H1 (cell line): ENCODE measurements at regions not wholly inside any gene's neighbourhood (a gene's known extent, or its start where the extent isn't known, plus 50 kb on each side); places are given as distances from the start of the nearest gene placed in this dataset.

Source experiments
- CTCF ChIA-PET: fragments of 300-600 bp; sonication (Branson Sonifier 250); formaldehyde crosslinking; loops from one replicate; lab custom pipeline; 2021; ENCODE audit not compliant: partially characterized antibody; lab: Charles Lee
- POLR2A ChIA-PET: fragments of 300-600 bp; sonication (Branson Sonifier 250); formaldehyde crosslinking; loops from one replicate; lab custom pipeline; 2021; ENCODE audit warnings: inconsistent platforms; ENCODE audit not compliant: partially characterized antibody; lab: Charles Lee
- DNase-seq, 2 experiments: peaks; one replicate each; pipeline versions ENCODE4 v3.0.0 to v3.0.0-alpha.2; 2010 to 2022; ENCODE audit warnings: low spot score in 2 of 2, low read depth in 1 of 2, mixed read lengths in 1 of 2
- FAIRE-seq: peaks from 2 replicates; lab custom pipeline; 2011; peaks lifted over from hg19 to GRCh38; lab: Jason Lieb, UNC
- H2AFZ ChIP-seq: 2 replicates; pipeline ENCODE4 v1.8.1; 2012; ENCODE audit warnings: low read length, inconsistent platforms
- H2AK5ac ChIP-seq: 2 replicates; pipeline ENCODE4 v1.6.1; 2013; ENCODE audit warnings: low read depth, low read length
- H2BK120ac ChIP-seq: replicated peaks from 2 replicates; pipeline ENCODE3; 2013; ENCODE audit warnings: low read depth, low read length, inconsistent platforms
- H2BK12ac ChIP-seq: 2 replicates; pipeline ENCODE4 v1.6.1; 2013; ENCODE audit warnings: low read depth, low read length
- H2BK15ac ChIP-seq: 2 replicates; pipeline ENCODE4 v1.6.1; 2013; ENCODE audit warnings: low read length
- H2BK20ac ChIP-seq: 2 replicates; pipeline ENCODE4 v1.6.1; 2013; ENCODE audit warnings: low read length
- H2BK5ac ChIP-seq: 2 replicates; pipeline ENCODE4 v1.6.1; 2013; ENCODE audit warnings: low read depth, low read length
- H3K14ac ChIP-seq: 2 replicates; pipeline ENCODE4 v1.6.1; 2013; ENCODE audit warnings: inconsistent platforms; ENCODE audit not compliant: insufficient read length
- H3K18ac ChIP-seq: 2 replicates; pipeline ENCODE4 v1.6.1; 2013; ENCODE audit warnings: low read length; ENCODE audit errors: extremely low read depth
- H3K23ac ChIP-seq: 2 replicates; pipeline ENCODE4 v1.6.1; 2013; ENCODE audit warnings: inconsistent platforms; ENCODE audit not compliant: insufficient read length
- H3K23me2 ChIP-seq: 2 replicates; pipeline ENCODE4 v1.6.1; 2013; ENCODE audit warnings: low read depth, low read length
- H3K27ac ChIP-seq: 2 replicates; pipeline ENCODE4 v1.6.1; 2011; ENCODE audit warnings: low read depth, low read length, inconsistent platforms
- H3K27me3 ChIP-seq, 4 experiments: replicated peaks in 1 of 4; 1 replicate in 1 of 4; 2 replicates in 3 of 4; pipeline versions ENCODE4 v1.6.1 to v1.8.1; 2011 to 2013; ENCODE audit warnings: low read length in 3 of 4, mild to moderate bottlenecking in 3 of 4, inconsistent platforms in 2 of 4, mixed read lengths in 2 of 4, moderate library complexity in 1 of 4; ENCODE audit not compliant: control insufficient read depth in 3 of 4, insufficient read depth in 3 of 4; ENCODE audit errors: extremely low read depth in 1 of 4
- H3K36me3 ChIP-seq, 4 experiments: 2 replicates each; pipeline versions ENCODE4 v1.6.1 to v1.8.1; 2011 to 2013; ENCODE audit warnings: mild to moderate bottlenecking in 4 of 4, low read length in 3 of 4, moderate library complexity in 2 of 4, control low read depth in 1 of 4, inconsistent platforms in 1 of 4; ENCODE audit not compliant: insufficient read depth in 4 of 4, control insufficient read depth in 2 of 4
- H3K4ac ChIP-seq: replicated peaks from 2 replicates; pipeline ENCODE3; 2013; ENCODE audit warnings: low read length, low read depth, mixed read lengths, inconsistent platforms; ENCODE audit not compliant: insufficient read length
- H3K4me1 ChIP-seq, 4 experiments: replicated peaks in 1 of 4; 1 replicate in 1 of 4; 2 replicates in 3 of 4; pipeline versions ENCODE4 v1.6.1 to v1.8.1; 2011 to 2013; ENCODE audit warnings: low read length in 3 of 4, inconsistent platforms in 2 of 4, mixed read lengths in 1 of 4; ENCODE audit not compliant: insufficient read depth in 4 of 4, control insufficient read depth in 3 of 4
- H3K4me2 ChIP-seq, 2 experiments: 2 replicates each; pipeline versions ENCODE4 v1.6.1 to v1.8.1; 2011 to 2013; ENCODE audit warnings: low read depth in 2 of 2, low read length in 2 of 2, control low read depth in 1 of 2, inconsistent platforms in 1 of 2, mild to moderate bottlenecking in 1 of 2; ENCODE audit not compliant: insufficient read depth in 1 of 2
- H3K4me3 ChIP-seq, 4 experiments: fragments of 200-600, 300-600 bp in 1 of 4; sonication (generic), shearing (Covaris generic), sonication (Bioruptor Twin) in 1 of 4; 2 replicates each; pipeline versions ENCODE4 v1.5.1 to v1.8.1; 2011 to 2016; ENCODE audit warnings: low read length in 4 of 4, low read depth in 3 of 4, control low read depth in 2 of 4, inconsistent platforms in 2 of 4, mild to moderate bottlenecking in 2 of 4, mixed read lengths in 1 of 4, moderate library complexity in 1 of 4; ENCODE audit not compliant: insufficient read depth in 2 of 4; ENCODE audit errors: extremely low read depth in 1 of 4
- H3K56ac ChIP-seq: replicated peaks from 2 replicates; pipeline ENCODE3; 2013; ENCODE audit warnings: low read depth, mild to moderate bottlenecking, mixed read lengths, low read length, inconsistent platforms; ENCODE audit not compliant: insufficient read length
- H3K79me1 ChIP-seq: 2 replicates; pipeline ENCODE4 v1.6.1; 2013; ENCODE audit warnings: low read depth, low read length, control low read depth
- H3K79me2 ChIP-seq, 2 experiments: 2 replicates each; pipeline versions ENCODE4 v1.6.1 to v1.8.1; 2012 to 2013; ENCODE audit warnings: low read length in 2 of 2, mild to moderate bottlenecking in 2 of 2, inconsistent platforms in 1 of 2; ENCODE audit not compliant: insufficient read depth in 2 of 2, control insufficient read depth in 1 of 2
- H3K9ac ChIP-seq, 4 experiments: replicated peaks in 1 of 4; 1 replicate in 1 of 4; 2 replicates in 3 of 4; pipeline versions ENCODE4 v1.6.1 to v1.8.1; 2011 to 2013; ENCODE audit warnings: low read depth in 3 of 4, low read length in 3 of 4, control low read depth in 2 of 4, mild to moderate bottlenecking in 2 of 4, moderate library complexity in 2 of 4, inconsistent platforms in 1 of 4; ENCODE audit errors: extremely low read depth in 1 of 4
- H3K9me3 ChIP-seq, 2 experiments: 2 replicates each; pipeline versions ENCODE4 v1.6.1 to v1.8.1; 2012 to 2013; ENCODE audit warnings: mild to moderate bottlenecking in 2 of 2, moderate library complexity in 2 of 2, control low read depth in 1 of 2, inconsistent platforms in 1 of 2, low read depth in 1 of 2, low read length in 1 of 2, mixed read lengths in 1 of 2; ENCODE audit not compliant: insufficient read depth in 2 of 2
- H4K20me1 ChIP-seq, 2 experiments: replicated peaks in 1 of 2; 2 replicates each; pipeline versions ENCODE3 to v1.8.1; 2011 to 2013; ENCODE audit warnings: inconsistent platforms in 2 of 2, low read length in 2 of 2, mild to moderate bottlenecking in 1 of 2; ENCODE audit not compliant: insufficient read depth in 2 of 2, control insufficient read depth in 1 of 2
- H4K5ac ChIP-seq: 2 replicates; pipeline ENCODE4 v1.6.1; 2013; ENCODE audit warnings: low read length, low read depth, mixed read lengths, inconsistent platforms; ENCODE audit not compliant: insufficient read length
- H4K8ac ChIP-seq: 2 replicates; pipeline ENCODE4 v1.8.0; 2013; ENCODE audit warnings: mild to moderate bottlenecking, moderate library complexity, low read length, inconsistent platforms; ENCODE audit not compliant: insufficient read depth; ENCODE audit errors: extremely low read depth
- H4K91ac ChIP-seq: replicated peaks from 2 replicates; pipeline ENCODE3; 2013; ENCODE audit warnings: low read length, mixed read lengths, inconsistent platforms; ENCODE audit not compliant: insufficient read length
- ATF2 ChIP-seq: IDR thresholded peaks from 2 replicates; pipeline ENCODE4 v1.6.1; 2012; ENCODE audit warnings: low read length, inconsistent platforms
- CBX5 ChIP-seq: fragments of 300-800, 300-1000 bp; sonication (generic); IDR thresholded peaks from 2 replicates; pipeline ENCODE4 v1.7.1; 2016; ENCODE audit warnings: antibody characterized with exemption, low read length, low read depth
- CHD1 ChIP-seq: IDR thresholded peaks from 2 replicates; pipeline ENCODE4 v1.6.1; 2012; ENCODE audit warnings: low read depth, low read length, improper control_type of control experiment
- EZH2 ChIP-seq: fragments of 200-600 bp; sonication (generic); IDR thresholded peaks from 2 replicates; pipeline ENCODE4 v1.7.1; 2012; ENCODE audit warnings: low read depth, mild to moderate bottlenecking, moderate library complexity, low read length, inconsistent platforms; ENCODE audit not compliant: severe bottlenecking
- HDAC6 ChIP-seq: IDR thresholded peaks from one replicate; pipeline ENCODE4 v1.7.1; 2012; ENCODE audit warnings: low read depth, mild to moderate bottlenecking, inconsistent platforms, low read length, moderate library complexity
- KDM5A ChIP-seq: fragments of 200-600 bp; IDR thresholded peaks from 2 replicates; pipeline ENCODE4 v1.7.1; 2012; ENCODE audit warnings: mild to moderate bottlenecking, low read length, inconsistent platforms, mixed read lengths
- MAX ChIP-seq: IDR thresholded peaks from 2 replicates; pipeline ENCODE4 v1.6.1; 2012; ENCODE audit warnings: inconsistent platforms
- RNF2 ChIP-seq: fragments of 200-900, 300-1000 bp; sonication (generic); IDR thresholded peaks from 2 replicates; pipeline ENCODE4 v1.7.1; 2016; ENCODE audit warnings: borderline replicate concordance, low read depth, mild to moderate bottlenecking, antibody characterized with exemption, low read length; ENCODE audit not compliant: poor library complexity, severe bottlenecking; ENCODE audit errors: missing control alignments
- SAP30 ChIP-seq: fragments of 300-600 bp; sonication (generic); IDR thresholded peaks from 2 replicates; pipeline ENCODE4 v1.7.1; 2012; ENCODE audit warnings: low read length, moderate library complexity, mild to moderate bottlenecking, inconsistent platforms; ENCODE audit not compliant: insufficient read depth, insufficient replicate concordance
- WGBS, 2 experiments: shearing (Covaris generic) in 1 of 2; methylation state at CpG; one replicate each; pipeline versions ENCODE4 v1.1.6 to v1.1.7; 2013 to 2015; ENCODE audit warnings: low lambda C conversion rate in 2 of 2, mixed read lengths in 2 of 2, inconsistent platforms in 1 of 2, low coverage in 1 of 2, missing lambda C conversion rate in 1 of 2; ENCODE audit not compliant: insufficient replicate concordance in 2 of 2, insufficient coverage in 1 of 2, insufficient read length in 1 of 2; ENCODE audit errors: extremely low coverage in 1 of 2, missing lambda C conversion rate in 1 of 2; 5-methylcytosine and 5-hydroxymethylcytosine counted together

GRCh38 chr10:130545697-130546096 lies 409.5 kb downstream of the GLRX3 start:
- no peak overlapping the region for H3K27ac ChIP-seq
- H3K79me2 ChIP-seq = no peaks in the 10 kb centered on the region
- no peak overlapping the region for H4K91ac ChIP-seq
- H3K18ac ChIP-seq = no peak overlapping the region
- no peak overlapping the region for H3K4me2 ChIP-seq
- no peak overlapping the region for H3K23ac ChIP-seq
- H4K8ac ChIP-seq = no peak overlapping the region
- no peaks in the 10 kb centered on the region for H3K36me3 ChIP-seq
- no peak overlapping the region for H2BK5ac ChIP-seq
- no peak overlapping the region for H3K56ac ChIP-seq
- 80% methylated on average over 8 of the region's 8 CpGs; no CpG with 5 or more reads in 1 of the 2 experiments for WGBS, 2 experiments
- H3K4me3 ChIP-seq = no peak overlapping the region
- H3K9me3 ChIP-seq = no peaks in the 10 kb centered on the region
- H3K14ac ChIP-seq = no peak overlapping the region
- no peak overlapping the region for H2BK20ac ChIP-seq
- no peaks in the 10 kb centered on the region for H4K20me1 ChIP-seq
- no peak for FAIRE-seq
- H3K4ac ChIP-seq = no peak overlapping the region
- no peak overlapping the region for H2BK15ac ChIP-seq
- H4K5ac ChIP-seq = no peak overlapping the region
- peaks cover 0 to 5% (median 1%) of the 10 kb centered on the region in 4 experiments; a peak in 2 of 7 replicates for H3K4me1 ChIP-seq
- DNase-seq = no peak
- no peak overlapping the region for H2BK12ac ChIP-seq
- H3K27me3 ChIP-seq = no peaks in the 10 kb centered on the region
- no peak overlapping the region for H2AK5ac ChIP-seq
- H3K9ac ChIP-seq = no peak overlapping the region
- H3K79me1 ChIP-seq = no peaks in the 10 kb centered on the region
- ChIA-PET CTCF (interaction anchor here (0.9 kb wide), 1 partner anchor 73 kb away, joined by 3 read pairs; no protein-coding TSS in a partner anchor), POLR2A (no interaction called here)
- no peak overlapping the region for H2AFZ ChIP-seq
- H3K23me2 ChIP-seq = no peaks in the 10 kb centered on the region; the same call in 1 of the 2 replicates
- no peak overlapping the region for H2BK120ac ChIP-seq
- TF ChIP-seq KDM5A = no peak
- no peak for TF ChIP-seq CBX5
- TF ChIP-seq EZH2 = no peak
- no peak for TF ChIP-seq MAX
- TF ChIP-seq HDAC6 = no peak
- TF ChIP-seq ATF2 = no peak
- TF ChIP-seq SAP30 = no peak
- TF ChIP-seq RNF2 = no peak
- no peak for TF ChIP-seq CHD1
